OCI-LY3 (cell line): ENCODE measurements at regions not wholly inside any gene's neighbourhood (a gene's known extent, or its start where the extent isn't known, plus 50 kb on each side); places are given as distances from the start of the nearest gene placed in this dataset.
"Not testable (repeated sequence)": the region's sequence is repeated elsewhere in the genome, so short reads cannot be mapped to it uniquely, and the experiment has no call there.

Experiments used
- H2AFZ ChIP-seq: fragments of 200-600, 300-600 bp; shearing (Covaris generic); 2 replicates; pipeline ENCODE4 v1.6.0; 2014; ENCODE audit warnings: antibody characterized with exemption, low read depth, low read length
- H3K27ac ChIP-seq: fragments of 200-600, 300-600 bp; sonication (generic); 2 replicates; pipeline ENCODE4 v1.5.1; 2014; ENCODE audit warnings: mild to moderate bottlenecking, low read length, moderate library complexity, mixed read lengths
- H3K27me3 ChIP-seq: fragments of 200-600, 300-600 bp; sonication (generic); 2 replicates; pipeline ENCODE4 v1.6.1; 2014; ENCODE audit warnings: low read depth, low read length, mixed read lengths
- H3K36me3 ChIP-seq: fragments of 200-600, 300-600 bp; sonication (generic); replicated peaks from 2 replicates; pipeline ENCODE3; 2014; ENCODE audit warnings: low read depth, low read length, mixed read lengths
- H3K4me1 ChIP-seq: fragments of 300-600, 200-600 bp; sonication (generic); 2 replicates; pipeline ENCODE4 v1.6.1; 2014; ENCODE audit warnings: low read length, mixed read lengths
- H3K4me2 ChIP-seq: fragments of 200-600, 300-600 bp; sonication (generic); 2 replicates; pipeline ENCODE4 v1.6.1; 2014; ENCODE audit warnings: low read length, mixed read lengths
- H3K4me3 ChIP-seq: fragments of 300-600, 200-600 bp; sonication (generic); 2 replicates; pipeline ENCODE4 v1.5.1; 2014; ENCODE audit warnings: antibody characterized with exemption, mild to moderate bottlenecking, low read length, moderate library complexity
- H3K79me2 ChIP-seq: fragments of 300-600, 200-600 bp; shearing (Covaris generic); 2 replicates; pipeline ENCODE4 v1.6.1; 2014; ENCODE audit warnings: mild to moderate bottlenecking, low read length, mixed read lengths
- H3K9ac ChIP-seq: fragments of 300-600, 200-600 bp; shearing (Covaris generic); 2 replicates; pipeline ENCODE4 v1.6.0; 2014; ENCODE audit warnings: mild to moderate bottlenecking, low read length, moderate library complexity
- H3K9me3 ChIP-seq: fragments of 200-600, 300-600 bp; shearing (Covaris generic); 2 replicates; pipeline ENCODE4 v1.6.1; 2014; ENCODE audit warnings: low read length, mixed read lengths; ENCODE audit not compliant: insufficient read depth
- H4K20me1 ChIP-seq: fragments of 200-600, 300-600 bp; sonication (generic); 2 replicates; pipeline ENCODE4 v1.6.1; 2016; ENCODE audit warnings: low read length, mixed read lengths; ENCODE audit not compliant: insufficient read depth
- EZH2phosphoT487 ChIP-seq: fragments of 200-600 bp; shearing (Covaris generic); IDR thresholded peaks from 2 replicates; pipeline ENCODE4 v1.6.1; 2018; ENCODE audit warnings: antibody characterized with exemption, mixed run types, low read depth
- TF ChIP-seq, protein P1 (sequence below): fragments of 200-600, 300-600 bp; sonication (generic); IDR thresholded peaks from 2 replicates; pipeline ENCODE4 v1.5.1; 2014; ENCODE audit warnings: antibody characterized with exemption, low read length, low read depth

DNA sequence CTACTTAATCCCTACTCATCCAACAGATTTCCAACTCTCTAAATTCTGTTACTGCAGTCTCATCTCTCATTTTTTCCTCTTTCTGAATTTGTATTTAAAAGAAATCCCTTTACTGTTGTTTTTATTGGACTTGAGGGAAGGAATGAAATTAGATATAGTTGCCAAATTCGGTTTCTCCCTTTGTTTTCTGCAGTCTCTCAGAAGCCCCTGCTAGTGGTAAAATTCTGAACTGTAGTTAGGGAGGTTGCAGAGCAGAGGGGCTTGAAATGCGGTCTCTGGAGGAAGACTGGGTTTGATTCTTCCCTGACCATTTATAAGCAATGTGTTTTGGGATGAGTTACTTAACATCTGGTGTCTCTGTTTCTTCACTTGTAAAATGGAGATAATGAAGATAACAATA, 106.3 kb upstream of the TBX18 start:
- H3K27me3 ChIP-seq, result no peaks in the 10 kb centered on the region
- H3K4me2 ChIP-seq, result no peak overlapping the region
- H4K20me1 ChIP-seq, result no peaks in the 10 kb centered on the region; the same call in 1 of the 2 replicates
- H3K4me3 ChIP-seq, result no peak overlapping the region
- H3K9ac ChIP-seq, result no peak overlapping the region
- TF ChIP-seq, protein P1, sequence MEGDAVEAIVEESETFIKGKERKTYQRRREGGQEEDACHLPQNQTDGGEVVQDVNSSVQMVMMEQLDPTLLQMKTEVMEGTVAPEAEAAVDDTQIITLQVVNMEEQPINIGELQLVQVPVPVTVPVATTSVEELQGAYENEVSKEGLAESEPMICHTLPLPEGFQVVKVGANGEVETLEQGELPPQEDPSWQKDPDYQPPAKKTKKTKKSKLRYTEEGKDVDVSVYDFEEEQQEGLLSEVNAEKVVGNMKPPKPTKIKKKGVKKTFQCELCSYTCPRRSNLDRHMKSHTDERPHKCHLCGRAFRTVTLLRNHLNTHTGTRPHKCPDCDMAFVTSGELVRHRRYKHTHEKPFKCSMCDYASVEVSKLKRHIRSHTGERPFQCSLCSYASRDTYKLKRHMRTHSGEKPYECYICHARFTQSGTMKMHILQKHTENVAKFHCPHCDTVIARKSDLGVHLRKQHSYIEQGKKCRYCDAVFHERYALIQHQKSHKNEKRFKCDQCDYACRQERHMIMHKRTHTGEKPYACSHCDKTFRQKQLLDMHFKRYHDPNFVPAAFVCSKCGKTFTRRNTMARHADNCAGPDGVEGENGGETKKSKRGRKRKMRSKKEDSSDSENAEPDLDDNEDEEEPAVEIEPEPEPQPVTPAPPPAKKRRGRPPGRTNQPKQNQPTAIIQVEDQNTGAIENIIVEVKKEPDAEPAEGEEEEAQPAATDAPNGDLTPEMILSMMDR, result no peak
- no peak for TF ChIP-seq EZH2phosphoT487
- no peak overlapping the region for H3K27ac ChIP-seq
- no peaks in the 10 kb centered on the region for H3K4me1 ChIP-seq
- no peaks in the 10 kb centered on the region for H3K36me3 ChIP-seq
- no peaks in the 10 kb centered on the region for H3K79me2 ChIP-seq
- H3K9me3 ChIP-seq, result no peaks in the 10 kb centered on the region
- no peak overlapping the region for H2AFZ ChIP-seq

DNA sequence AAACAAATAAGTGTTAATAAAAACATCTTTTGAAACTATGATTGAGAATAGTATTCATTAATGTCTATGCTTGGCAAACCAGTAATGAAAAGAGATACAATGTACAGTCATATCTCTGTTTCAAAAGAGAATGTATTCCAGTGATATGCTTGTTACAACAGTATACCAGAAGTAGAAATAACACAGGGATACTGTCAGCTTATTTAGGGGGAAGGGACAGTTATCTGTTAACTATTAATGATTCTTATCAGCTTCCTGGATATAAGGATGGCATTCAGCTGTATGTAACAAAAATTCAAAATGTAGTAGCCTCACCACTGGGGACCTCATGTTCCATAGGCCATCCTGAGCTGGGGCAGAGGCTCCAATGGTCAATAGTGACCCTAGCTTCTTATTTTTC, 103.8 kb upstream of the TBX18 start:
- no peaks in the 10 kb centered on the region; the same call in 1 of the 2 replicates for H4K20me1 ChIP-seq
- H3K4me1 ChIP-seq, result no peaks in the 10 kb centered on the region
- H3K4me2 ChIP-seq, result no peak overlapping the region
- no peaks in the 10 kb centered on the region for H3K9me3 ChIP-seq
- H3K27me3 ChIP-seq, result no peaks in the 10 kb centered on the region
- no peak overlapping the region for H3K4me3 ChIP-seq
- H3K9ac ChIP-seq, result no peak overlapping the region
- no peak overlapping the region for H2AFZ ChIP-seq
- no peak overlapping the region for H3K27ac ChIP-seq
- H3K36me3 ChIP-seq, result no peaks in the 10 kb centered on the region
- TF ChIP-seq, protein P1, result no peak
- no peak for TF ChIP-seq EZH2phosphoT487
- no peaks in the 10 kb centered on the region for H3K79me2 ChIP-seq

DNA sequence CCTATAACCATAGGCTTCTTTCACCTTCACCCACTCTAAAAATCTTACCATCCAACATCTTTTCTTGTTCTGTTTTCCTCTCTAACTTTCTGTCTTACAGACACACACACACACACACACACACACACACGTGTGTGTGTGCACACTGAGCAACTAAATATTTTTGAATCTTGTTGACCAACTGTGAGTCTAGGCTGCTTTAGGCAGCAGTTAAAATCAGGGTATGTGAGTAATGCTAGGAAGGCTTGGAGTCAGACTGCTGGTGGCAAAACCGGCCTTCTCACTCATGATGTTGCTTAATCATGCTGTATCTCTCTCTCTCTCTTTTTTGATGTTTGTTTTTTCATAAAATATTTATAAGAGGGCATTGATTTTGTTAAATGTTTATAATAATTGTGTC, 103.1 kb upstream of the TBX18 start:
- no peak overlapping the region for H3K27ac ChIP-seq
- no peak overlapping the region for H3K9ac ChIP-seq
- no peaks in the 10 kb centered on the region for H3K79me2 ChIP-seq
- H3K9me3 ChIP-seq, result no peaks in the 10 kb centered on the region
- H3K4me3 ChIP-seq, result no peak overlapping the region
- no peak overlapping the region for H3K4me2 ChIP-seq
- TF ChIP-seq EZH2phosphoT487, result no peak
- TF ChIP-seq, protein P1, result no peak
- H4K20me1 ChIP-seq, result no peaks in the 10 kb centered on the region; the same call in 1 of the 2 replicates
- no peaks in the 10 kb centered on the region for H3K4me1 ChIP-seq
- no peak overlapping the region for H2AFZ ChIP-seq
- H3K36me3 ChIP-seq, result no peaks in the 10 kb centered on the region
- H3K27me3 ChIP-seq, result no peaks in the 10 kb centered on the region

DNA sequence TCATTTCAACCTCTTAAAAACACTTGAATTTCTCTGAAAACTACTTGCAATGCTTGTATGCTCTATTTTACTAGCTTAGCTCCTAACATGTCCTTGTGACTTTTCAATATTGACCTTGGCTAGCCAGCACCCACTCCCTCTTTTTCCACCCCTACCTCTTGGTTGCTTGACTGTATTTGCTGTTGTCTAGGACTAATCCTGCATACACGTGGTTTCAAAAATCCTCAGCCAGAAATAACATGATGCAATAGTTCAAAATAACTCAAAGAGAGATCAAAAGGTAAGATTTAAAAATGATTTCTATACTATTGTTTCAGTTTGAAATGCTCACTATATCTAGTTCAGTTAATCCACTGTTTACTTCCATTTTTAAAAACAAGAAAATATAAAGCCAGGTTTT, 102.3 kb upstream of the TBX18 start:
- Histone ChIP-seq H3K27me3 (no peaks in the 10 kb centered on the region), H3K9ac (no peak overlapping the region), H3K4me2 (no peak overlapping the region), H3K4me3 (no peak overlapping the region), H2AFZ (no peak overlapping the region), H3K36me3 (no peaks in the 10 kb centered on the region), H3K27ac (no peak overlapping the region), H3K79me2 (no peaks in the 10 kb centered on the region), H3K4me1 (no peaks in the 10 kb centered on the region), H3K9me3 (no peaks in the 10 kb centered on the region), H4K20me1 (no peaks in the 10 kb centered on the region; the same call in 1 of the 2 replicates)
- no peak for TF ChIP-seq EZH2phosphoT487

DNA sequence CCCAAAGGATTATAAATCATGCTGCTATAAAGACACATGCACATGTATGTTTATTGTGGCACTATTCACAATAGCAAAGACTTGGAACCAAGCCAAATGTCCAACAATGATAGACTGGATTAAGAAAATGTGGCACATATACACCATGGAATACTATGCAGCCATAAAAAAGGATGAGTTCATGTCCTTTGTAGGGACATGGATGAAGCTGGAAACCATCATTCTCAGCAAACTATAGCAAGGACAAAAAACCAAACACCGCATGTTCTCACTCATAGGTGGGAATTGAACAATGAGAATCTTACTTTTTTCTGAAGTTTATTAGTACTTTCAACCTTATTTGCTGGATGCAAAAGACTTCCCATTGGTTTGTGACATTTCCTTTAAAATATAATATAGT, 101.0 kb upstream of the TBX18 start:
- not testable (repeated sequence) for H3K4me1 ChIP-seq, H3K9ac ChIP-seq, H3K9me3 ChIP-seq, H3K27ac ChIP-seq, H3K36me3 ChIP-seq, H3K27me3 ChIP-seq, H4K20me1 ChIP-seq, H3K4me2 ChIP-seq, H3K4me3 ChIP-seq, H3K79me2 ChIP-seq, H2AFZ ChIP-seq
